Hepatocyte (in vitro differentiated cells): ENCODE measurements at regions not wholly inside any gene's neighbourhood (a gene's known extent, or its start where the extent isn't known, plus 50 kb on each side); places are given as distances from the start of the nearest gene placed in this dataset.

Experiments
- DNase-seq: peaks from one replicate; pipeline ENCODE4 v3.0.0-alpha.2; 2016; ENCODE audit warnings: low spot score
- H2AFZ ChIP-seq: fragments of 200-600 bp; sonication (generic); 2 replicates; pipeline ENCODE4 v1.6.0; 2016; ENCODE audit warnings: antibody characterized with exemption, mild to moderate bottlenecking
- H3K27ac ChIP-seq: fragments of 200-600 bp; sonication (generic); 2 replicates; pipeline ENCODE4 v1.5.1; 2016; ENCODE audit warnings: mild to moderate bottlenecking
- H3K27me3 ChIP-seq: fragments of 200-600 bp; sonication (generic); 2 replicates; pipeline ENCODE4 v1.6.1; 2016
- H3K36me3 ChIP-seq: fragments of 200-600 bp; sonication (generic); replicated peaks from 2 replicates; pipeline ENCODE4 v1.5.1; 2016; ENCODE audit warnings: low read depth; ENCODE audit not compliant: insufficient read depth
- H3K4me1 ChIP-seq: fragments of 200-600 bp; sonication (generic); 2 replicates; pipeline ENCODE4 v1.5.1; 2016; ENCODE audit warnings: mild to moderate bottlenecking, moderate library complexity; ENCODE audit not compliant: insufficient read depth
- H3K4me2 ChIP-seq: fragments of 200-600 bp; sonication (generic); 2 replicates; pipeline ENCODE4 v1.6.0; 2016
- H3K4me3 ChIP-seq: fragments of 200-600 bp; sonication (generic); 2 replicates; pipeline ENCODE4 v1.5.1; 2016; ENCODE audit warnings: mild to moderate bottlenecking
- H3K79me2 ChIP-seq: fragments of 200-600 bp; sonication (generic); 2 replicates; pipeline ENCODE4 v1.6.0; 2017; ENCODE audit warnings: mild to moderate bottlenecking
- H3K9me2 ChIP-seq: fragments of 200-600 bp; sonication (generic); replicated peaks from 2 replicates; pipeline ENCODE4 v1.6.0; 2017; ENCODE audit warnings: mild to moderate bottlenecking; ENCODE audit not compliant: insufficient read depth
- H3K9me3 ChIP-seq: fragments of 200-600 bp; sonication (generic); 2 replicates; pipeline ENCODE4 v1.5.1; 2016; ENCODE audit warnings: low read depth, mild to moderate bottlenecking
- H4K20me1 ChIP-seq: fragments of 200-600 bp; sonication (generic); 2 replicates; pipeline ENCODE4 v1.6.0; 2016; ENCODE audit warnings: mild to moderate bottlenecking; ENCODE audit not compliant: insufficient read depth, poor library complexity, severe bottlenecking
- EZH2 ChIP-seq: fragments of 200-600 bp; sonication (generic); IDR thresholded peaks from 2 replicates; pipeline ENCODE4 v1.6.1; 2016; ENCODE audit warnings: antibody characterized with exemption, mild to moderate bottlenecking, borderline replicate concordance
- EZH2phosphoT487 ChIP-seq: fragments of 200-600 bp; sonication (generic); IDR thresholded peaks from one replicate; pipeline ENCODE4 v1.6.1; 2018; ENCODE audit warnings: antibody characterized with exemption, mild to moderate bottlenecking, low read depth, moderate library complexity; ENCODE audit not compliant: unreplicated experiment, severe bottlenecking
- WGBS: methylation state at CpG from one replicate; pipeline ENCODE4 v1.1.6; 2016; ENCODE audit warnings: low lambda C conversion rate; ENCODE audit errors: missing lambda C conversion rate; 5-methylcytosine and 5-hydroxymethylcytosine counted together
- TF ChIP-seq, protein P1 (sequence below): fragments of 200-600 bp; sonication (generic); IDR thresholded peaks from 2 replicates; pipeline ENCODE4 v1.5.1; 2016; ENCODE audit warnings: antibody characterized with exemption, mild to moderate bottlenecking; ENCODE audit not compliant: poor library complexity

DNA sequence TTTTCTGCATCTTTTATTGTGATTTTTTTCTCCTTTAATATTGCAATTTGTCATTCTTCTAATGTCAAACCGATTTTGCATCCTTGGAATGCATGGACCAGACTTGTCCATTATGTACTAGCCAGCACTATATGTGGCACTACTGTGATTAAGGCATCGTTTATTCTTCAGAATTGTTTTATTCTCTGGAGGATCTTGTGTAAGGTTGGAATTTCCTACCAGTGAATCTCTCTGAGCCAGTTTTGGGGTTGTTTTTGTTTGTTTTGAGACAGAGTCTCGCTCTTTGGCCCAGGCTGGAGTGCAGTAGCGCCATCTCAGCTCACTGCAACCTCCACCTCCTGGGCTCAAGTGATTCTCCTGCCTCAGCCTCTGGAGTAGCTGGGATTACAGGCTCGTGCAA lies 58.5 kb downstream of the IGLL5 start:
- Histone ChIP-seq H3K9me3 (no peaks in the 10 kb centered on the region), H3K4me3 (no peak overlapping the region), H3K27me3 (no peaks in the 10 kb centered on the region), H3K27ac (no peak overlapping the region), H2AFZ (no peak overlapping the region), H3K4me2 (no peak overlapping the region), H4K20me1 (no peaks in the 10 kb centered on the region), H3K79me2 (no peaks in the 10 kb centered on the region), H3K4me1 (peaks cover 4% of the 10 kb centered on the region), H3K9me2 (no peaks in the 10 kb centered on the region), H3K36me3 (no peaks in the 10 kb centered on the region)
- DNase-seq, result no peak
- TF ChIP-seq, protein P1, sequence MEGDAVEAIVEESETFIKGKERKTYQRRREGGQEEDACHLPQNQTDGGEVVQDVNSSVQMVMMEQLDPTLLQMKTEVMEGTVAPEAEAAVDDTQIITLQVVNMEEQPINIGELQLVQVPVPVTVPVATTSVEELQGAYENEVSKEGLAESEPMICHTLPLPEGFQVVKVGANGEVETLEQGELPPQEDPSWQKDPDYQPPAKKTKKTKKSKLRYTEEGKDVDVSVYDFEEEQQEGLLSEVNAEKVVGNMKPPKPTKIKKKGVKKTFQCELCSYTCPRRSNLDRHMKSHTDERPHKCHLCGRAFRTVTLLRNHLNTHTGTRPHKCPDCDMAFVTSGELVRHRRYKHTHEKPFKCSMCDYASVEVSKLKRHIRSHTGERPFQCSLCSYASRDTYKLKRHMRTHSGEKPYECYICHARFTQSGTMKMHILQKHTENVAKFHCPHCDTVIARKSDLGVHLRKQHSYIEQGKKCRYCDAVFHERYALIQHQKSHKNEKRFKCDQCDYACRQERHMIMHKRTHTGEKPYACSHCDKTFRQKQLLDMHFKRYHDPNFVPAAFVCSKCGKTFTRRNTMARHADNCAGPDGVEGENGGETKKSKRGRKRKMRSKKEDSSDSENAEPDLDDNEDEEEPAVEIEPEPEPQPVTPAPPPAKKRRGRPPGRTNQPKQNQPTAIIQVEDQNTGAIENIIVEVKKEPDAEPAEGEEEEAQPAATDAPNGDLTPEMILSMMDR, result no peak
- TF ChIP-seq EZH2, result no peak
- TF ChIP-seq EZH2phosphoT487, result no peak
- WGBS, result 82% methylated on average over 5 of the region's 5 CpGs

DNA sequence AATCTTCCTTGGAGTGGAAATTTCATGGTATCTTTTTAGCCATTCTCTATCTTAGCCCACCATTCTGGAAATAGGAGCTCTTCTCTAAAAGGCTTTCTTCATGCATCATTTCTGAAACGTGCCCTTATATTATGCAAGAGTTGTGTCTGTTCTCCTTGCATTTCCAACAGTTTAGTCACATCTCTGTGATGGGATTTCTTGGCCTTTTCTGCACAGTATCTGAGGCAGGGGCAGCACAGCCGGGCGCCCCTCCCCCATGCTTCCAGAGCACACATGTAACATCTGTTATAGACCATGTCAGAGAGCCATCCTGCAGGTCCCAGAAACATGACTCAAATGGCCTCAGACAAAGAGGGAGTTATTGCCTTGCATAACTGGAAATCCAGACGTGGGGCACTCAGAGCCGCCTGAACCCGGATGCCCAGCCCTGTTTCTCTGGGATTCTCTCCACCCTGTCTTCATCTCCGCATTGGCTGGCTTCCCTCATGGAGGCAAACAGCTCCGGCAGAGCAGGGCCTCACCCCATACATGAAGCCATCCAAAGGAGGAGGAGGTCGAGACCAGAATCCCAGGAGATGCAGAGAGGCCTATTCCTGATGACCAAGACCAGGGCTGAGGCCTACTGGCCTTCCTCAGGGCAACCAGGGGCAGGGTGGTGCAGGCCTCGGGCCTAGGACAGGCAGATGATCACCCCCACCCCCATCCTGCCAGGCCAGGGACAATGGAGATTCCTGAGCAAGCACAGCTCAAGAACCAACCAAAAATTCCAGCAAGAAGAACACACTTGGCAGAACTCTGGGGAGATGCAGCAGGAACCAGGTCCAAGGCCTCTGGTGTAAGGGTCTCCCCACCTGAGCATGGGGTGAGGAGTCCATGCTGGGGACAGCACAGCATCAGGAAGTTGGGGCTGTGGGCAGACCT lies 61.3 kb downstream of the IGLL5 start:
- TF ChIP-seq EZH2phosphoT487 (no peak), EZH2 (no peak)
- TF ChIP-seq, protein P1, result no peak
- 75% methylated on average over 10 of the region's 10 CpGs for WGBS
- no peaks in the 10 kb centered on the region for H3K79me2 ChIP-seq
- no peak overlapping the region for H3K4me2 ChIP-seq
- H3K4me3 ChIP-seq, result no peak overlapping the region
- H4K20me1 ChIP-seq, result no peaks in the 10 kb centered on the region
- H3K4me1 ChIP-seq, result peaks cover 4% of the 10 kb centered on the region
- no peaks in the 10 kb centered on the region for H3K9me2 ChIP-seq
- H2AFZ ChIP-seq, result no peak overlapping the region
- peak overlapping the region; percentile 87 for H3K27ac ChIP-seq
- no peaks in the 10 kb centered on the region for H3K36me3 ChIP-seq
- H3K27me3 ChIP-seq, result peaks cover 2% of the 10 kb centered on the region
- H3K9me3 ChIP-seq, result no peaks in the 10 kb centered on the region
- DNase-seq, result peak; percentile 63

DNA sequence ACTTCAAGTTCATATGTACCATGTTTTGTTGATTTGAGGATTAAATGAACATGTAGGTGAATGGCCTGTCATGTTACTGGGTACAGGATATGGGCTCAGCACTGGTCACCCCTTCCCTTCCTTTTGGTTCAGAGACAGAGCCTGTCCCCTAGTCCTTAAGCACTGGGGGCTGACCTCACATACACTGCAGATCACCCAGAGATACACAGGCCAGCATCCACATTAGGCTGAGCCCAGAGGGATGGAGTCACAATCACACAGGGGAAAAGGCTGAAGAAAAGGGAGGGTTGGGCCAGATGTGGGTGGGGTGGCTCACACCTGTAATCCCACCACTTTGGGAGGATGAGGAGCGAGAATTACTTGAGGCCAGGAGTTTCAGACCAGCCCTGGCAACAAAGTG lies 62.3 kb downstream of the IGLL5 start:
- H3K27me3 ChIP-seq, result peaks cover 9% of the 10 kb centered on the region
- H2AFZ ChIP-seq, result no peak overlapping the region
- H3K79me2 ChIP-seq, result no peaks in the 10 kb centered on the region
- TF ChIP-seq, protein P1, result no peak
- no peak for TF ChIP-seq EZH2
- no peak for TF ChIP-seq EZH2phosphoT487
- 86% methylated on average over 1 of the region's 1 CpG for WGBS
- peaks cover 4% of the 10 kb centered on the region for H3K4me1 ChIP-seq
- H4K20me1 ChIP-seq, result no peaks in the 10 kb centered on the region
- H3K36me3 ChIP-seq, result no peaks in the 10 kb centered on the region
- H3K9me3 ChIP-seq, result no peaks in the 10 kb centered on the region
- peak; percentile 1 for DNase-seq
- H3K4me3 ChIP-seq, result no peak overlapping the region
- H3K9me2 ChIP-seq, result no peaks in the 10 kb centered on the region
- no peak overlapping the region for H3K4me2 ChIP-seq
- no peak overlapping the region for H3K27ac ChIP-seq
